ENCODE measurements at regions not wholly inside any gene's neighbourhood (a gene's known extent, or its start where the extent isn't known, plus 50 kb on each side); places are given as distances from the start of the nearest gene placed in this dataset.

- TF ChIP-seq CTCF (conservative IDR thresholded peaks at IDR 0.05; ENCODE audit: low read length) = no peak
- no peak for TF ChIP-seq EZH2phosphoT487 (IDR thresholded peaks at IDR 0.05; ENCODE audit: borderline replicate concordance)
Measured at GRCh38 chr7:19899529-19899928, 126.1 kb upstream of the TMEM196 start.

All from Loucy (cell line).